G401.6 (cell line): ENCODE measurements at regions not wholly inside any gene's neighbourhood (a gene's known extent, or its start where the extent isn't known, plus 50 kb on each side); places are given as distances from the start of the nearest gene placed in this dataset.
"Not testable (repeated sequence)": the region's sequence is repeated elsewhere in the genome, so short reads cannot be mapped to it uniquely, and the experiment has no call there.

Experiments used
- FAIRE-seq: peaks from 2 replicates; lab custom pipeline; 2012; peaks lifted over from hg19 to GRCh38; lab: Jason Lieb, UNC

DNA sequence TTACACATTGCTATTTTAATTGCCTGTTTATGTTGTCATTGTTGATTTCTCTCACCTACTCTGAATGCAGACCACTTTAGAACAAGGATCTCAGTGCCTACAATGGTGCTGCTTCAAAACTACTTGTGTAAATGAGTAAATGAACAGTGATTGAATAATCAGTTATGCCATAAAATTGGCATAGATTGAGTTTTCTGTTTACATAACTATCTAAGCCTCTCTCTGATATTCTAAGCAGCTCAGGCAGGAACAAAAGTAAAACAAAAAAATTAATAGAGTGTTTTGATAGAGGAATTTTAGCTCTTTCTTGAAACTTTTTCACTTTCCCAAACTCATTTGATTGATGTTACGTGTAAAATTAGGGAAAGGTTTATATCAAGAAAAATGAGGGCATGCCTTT, 232.3 kb upstream of the KITLG start:
- no peak for FAIRE-seq

DNA sequence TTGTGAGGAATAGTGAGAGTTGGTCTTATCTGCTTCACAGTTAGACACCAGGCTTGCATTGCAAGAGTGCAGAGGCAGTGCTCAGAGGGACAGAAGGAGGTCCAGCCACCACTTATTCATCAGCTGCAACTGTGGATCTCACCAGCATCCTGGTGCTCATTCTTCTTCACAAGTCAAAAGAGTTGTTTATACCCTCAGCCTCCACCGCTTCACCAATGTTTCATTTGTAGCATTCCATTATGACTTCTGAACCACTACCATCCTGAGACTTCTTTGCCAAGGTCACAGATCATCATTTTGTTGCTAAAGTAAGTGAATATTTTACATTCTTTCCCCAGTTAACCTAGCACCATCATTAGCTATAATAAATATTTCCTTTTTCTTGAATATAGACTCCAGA, 230.5 kb upstream of the KITLG start:
- FAIRE-seq: no peak

DNA sequence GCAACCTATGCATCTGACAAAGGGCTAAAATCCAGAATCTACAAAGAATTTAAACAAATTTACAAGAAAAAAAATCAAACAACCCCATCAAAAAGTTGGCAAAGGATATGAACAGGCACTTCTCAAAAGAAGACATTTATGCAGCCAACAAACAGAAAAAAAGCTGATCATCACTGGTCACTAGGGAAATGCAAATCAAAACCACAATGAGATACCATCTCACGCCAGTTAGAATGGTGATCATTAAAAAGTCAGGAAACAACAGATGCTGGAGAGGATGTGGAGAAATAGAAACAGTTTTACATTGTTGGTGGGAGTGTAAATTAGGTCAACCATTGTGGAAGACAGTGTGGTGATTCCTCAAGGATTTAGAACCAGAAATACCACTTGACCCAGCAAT, 229.6 kb upstream of the KITLG start:
- FAIRE-seq: not testable (repeated sequence)

DNA sequence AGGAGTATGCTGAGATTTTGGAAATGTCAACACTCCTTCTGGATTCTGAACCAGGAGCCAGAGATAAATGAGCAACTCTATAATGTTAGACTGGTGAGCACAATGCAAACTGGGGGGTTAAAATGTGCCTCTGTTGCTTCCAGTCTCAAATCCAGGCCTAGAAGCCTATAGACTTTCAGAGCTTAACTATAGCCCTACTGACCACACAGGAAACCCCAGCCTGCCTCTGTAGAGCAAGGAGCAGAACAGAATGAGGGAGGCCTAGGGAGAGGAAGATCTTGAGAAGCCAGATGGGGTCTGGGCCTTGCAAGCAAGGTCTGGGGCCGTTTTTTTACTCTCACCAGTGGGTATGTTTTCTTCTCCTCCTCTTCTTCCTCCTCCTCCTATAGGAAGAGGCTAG, 225.4 kb upstream of the KITLG start:
- no peak for FAIRE-seq

DNA sequence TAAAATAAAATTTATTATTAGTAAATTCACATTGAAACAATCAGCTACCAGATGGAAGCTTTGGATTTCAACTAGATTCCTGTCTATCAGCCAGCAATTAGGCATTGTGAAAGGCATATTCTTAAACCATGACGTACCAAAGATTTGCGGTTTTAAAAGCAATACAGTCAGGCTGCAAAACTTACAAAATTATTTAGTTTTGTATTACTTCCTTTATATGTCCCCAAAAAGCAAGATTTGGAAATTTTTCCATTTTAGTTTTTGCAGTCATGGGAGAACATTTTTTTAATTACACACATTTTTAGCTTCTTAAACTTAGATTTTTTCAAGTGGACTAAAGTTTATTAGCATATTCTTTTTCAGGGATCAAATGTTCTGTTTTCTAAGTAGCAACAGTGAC, 225.0 kb upstream of the KITLG start:
- no peak for FAIRE-seq

DNA sequence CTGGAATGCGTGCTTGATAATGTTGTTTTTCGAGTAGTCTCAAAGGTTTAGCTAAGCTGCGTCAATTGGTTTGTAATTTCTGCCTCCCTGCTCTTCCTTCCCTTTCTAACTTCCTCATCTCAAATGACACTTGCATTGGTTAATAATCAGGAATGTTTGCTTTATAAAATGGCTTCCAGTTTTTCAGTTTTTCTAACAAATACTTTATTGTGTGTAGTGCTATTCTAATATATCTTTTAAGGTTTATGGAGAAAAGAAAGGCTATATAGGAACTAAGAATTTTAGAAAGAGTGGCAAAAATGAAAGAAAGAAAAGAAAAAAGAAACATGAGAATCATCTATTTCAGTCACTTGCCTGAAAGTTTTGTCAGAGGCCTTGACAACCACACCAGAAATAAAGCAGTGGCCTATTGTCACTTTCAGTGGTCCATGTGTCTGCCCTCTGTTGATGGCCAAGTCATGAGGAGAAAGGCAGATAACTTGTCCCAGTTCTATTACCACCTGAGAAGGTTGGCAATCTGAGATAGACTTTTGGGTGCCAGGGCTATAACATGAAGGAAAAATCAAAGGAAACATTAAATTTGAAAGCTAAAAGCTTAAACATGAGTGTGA, 221.9 kb upstream of the KITLG start:
- no peak for FAIRE-seq

DNA sequence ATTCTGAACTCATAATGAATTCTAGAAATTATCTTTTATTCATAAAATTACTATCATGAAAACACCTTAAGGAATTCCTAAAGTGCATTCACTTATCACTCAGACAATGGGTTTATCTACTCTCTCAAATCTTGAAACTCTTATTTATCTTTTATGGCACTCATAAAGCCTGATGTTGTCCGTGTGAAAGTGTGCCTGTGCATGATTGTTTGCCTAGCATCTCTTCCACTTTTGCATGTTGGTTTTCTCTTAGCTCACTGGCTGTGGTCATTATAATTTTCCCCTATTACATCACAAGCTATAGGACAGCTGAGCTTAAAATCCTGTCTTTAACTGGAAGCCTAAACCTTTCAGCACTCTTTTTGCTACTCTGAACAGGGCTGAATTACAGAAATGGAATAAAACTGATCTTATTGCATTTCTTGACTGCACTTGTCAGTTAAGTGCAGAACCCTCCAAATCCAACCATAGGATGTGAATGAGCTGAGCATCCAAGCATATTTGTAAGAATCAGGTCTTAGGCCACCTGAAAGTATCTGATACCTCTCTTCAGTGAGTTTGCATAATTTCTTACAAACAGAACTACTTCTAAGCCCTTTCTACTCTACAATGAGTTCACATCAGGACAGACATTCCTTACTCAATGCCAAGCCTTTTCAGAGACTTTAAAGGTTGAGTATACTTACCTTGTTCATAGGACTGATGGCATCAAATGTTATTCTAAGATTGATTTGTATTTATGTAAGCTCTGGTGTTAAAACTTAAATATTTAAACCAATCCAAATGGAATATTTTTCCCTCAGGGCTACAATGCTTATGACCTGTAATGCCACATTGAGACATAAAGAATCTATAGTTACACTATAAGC, 221.2 kb upstream of the KITLG start:
- no peak for FAIRE-seq

DNA sequence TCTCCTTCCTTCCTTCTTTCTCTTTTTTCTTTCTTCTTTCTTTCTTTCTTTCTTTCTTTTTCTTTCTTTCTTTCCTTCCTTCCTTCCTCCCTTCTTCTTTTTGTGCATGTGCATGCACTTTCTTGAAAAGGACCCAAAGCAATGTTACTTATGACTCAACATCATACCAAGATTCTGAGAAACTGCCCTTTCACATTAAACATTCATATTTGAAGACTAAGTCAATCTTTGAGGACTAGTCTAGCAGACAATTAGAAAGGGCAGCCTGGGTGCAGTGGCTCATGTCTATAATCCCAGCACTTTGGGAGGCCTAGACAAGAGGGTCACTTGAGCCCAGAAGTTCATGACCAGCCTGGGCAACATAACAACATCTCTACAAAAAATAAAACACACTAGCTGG, 212.8 kb upstream of the KITLG start:
- FAIRE-seq: no peak

DNA sequence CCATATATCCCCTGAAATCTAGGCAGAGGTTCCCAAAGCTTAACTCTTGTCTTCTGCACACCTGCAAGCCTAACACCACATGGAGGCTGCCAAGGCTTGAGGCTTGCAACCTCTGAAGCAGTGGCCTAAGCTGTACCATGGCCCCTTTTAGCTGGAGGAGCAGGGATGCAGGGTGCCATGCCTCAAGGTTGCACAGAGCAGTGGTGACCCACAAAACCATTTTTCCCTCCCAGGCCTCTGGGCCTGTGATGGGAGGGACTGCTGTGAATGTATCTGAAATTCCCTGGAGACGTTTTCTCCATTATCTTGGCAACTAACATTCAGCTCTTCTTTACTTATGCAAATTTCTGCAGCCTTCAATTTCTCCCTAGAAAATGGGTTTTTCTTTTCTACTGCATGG, 210.0 kb upstream of the KITLG start:
- no peak for FAIRE-seq

DNA sequence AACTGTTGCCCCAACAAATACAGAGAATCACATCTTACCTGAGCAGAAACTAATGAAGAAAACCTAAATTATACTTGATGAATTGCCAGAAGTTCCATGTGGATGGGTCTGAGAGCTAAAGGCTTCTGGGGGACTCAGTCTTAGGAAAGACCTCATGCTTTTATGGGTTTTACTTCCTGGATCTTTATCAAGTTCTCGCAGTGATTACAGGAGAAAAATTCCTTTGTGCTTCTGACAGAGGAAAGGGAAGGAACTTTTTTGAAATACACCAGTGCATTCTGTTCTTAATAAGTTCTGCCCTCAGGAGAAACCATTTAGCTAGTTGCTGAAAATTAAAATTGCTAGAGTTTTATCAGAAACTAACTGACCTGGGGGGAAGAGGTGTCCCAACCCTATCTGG, 203.9 kb upstream of the KITLG start:
- FAIRE-seq: no peak

DNA sequence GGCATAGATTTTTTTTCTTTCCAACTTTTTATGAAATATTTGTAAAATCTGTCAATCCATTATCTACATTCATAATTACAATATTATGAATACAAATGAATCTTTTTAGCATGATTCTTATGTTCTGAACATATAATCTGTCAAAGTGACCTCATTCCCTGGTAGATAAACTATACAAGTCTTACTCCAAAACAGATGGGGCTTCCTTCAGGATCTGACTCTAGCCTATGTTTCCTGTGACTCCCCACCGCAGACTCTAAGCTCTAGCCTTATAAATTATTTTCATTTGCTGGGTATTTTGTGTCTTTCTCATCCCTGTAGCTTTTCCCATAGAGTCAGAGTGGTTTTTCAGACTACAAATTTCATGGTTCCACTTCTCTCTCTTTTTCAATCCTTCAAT, 202.1 kb upstream of the KITLG start:
- FAIRE-seq: no peak

DNA sequence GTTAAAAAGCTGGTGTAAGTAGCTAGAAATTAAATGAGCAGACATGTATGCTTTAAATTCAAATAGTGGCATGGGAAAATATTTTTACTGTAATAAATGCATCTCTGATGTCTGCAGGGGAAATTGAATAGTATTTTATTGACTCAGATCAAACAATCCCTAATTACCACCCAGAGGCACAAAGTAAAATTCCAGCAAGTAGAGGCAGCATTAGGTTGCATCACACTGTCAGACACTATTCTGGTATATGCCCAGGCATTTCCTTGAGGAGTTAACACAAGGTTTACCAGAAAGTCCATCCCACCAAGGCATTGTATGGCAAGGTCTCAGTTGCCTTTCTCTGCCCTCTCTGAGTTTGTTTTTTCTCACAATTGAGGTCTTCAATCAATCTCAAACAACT, 201.6 kb upstream of the KITLG start:
- FAIRE-seq: no peak

DNA sequence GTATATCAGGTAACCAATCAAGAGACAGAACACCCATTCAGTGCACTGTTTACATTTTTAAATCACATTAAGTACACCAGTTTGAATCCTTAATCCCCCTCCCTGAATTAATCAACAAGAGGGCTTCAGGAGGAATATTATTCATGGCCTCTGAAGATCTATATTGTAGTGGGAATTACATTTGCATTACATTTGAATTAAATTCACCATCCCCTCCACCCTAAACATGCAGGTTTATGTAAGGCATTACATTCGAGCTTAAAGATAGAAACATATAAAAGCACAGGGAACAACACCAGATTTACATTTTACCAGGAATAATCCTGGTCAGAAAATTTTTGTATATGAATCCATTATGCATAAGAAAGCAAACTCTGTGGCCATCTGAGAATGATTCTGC, 197.8 kb upstream of the KITLG start:
- no peak for FAIRE-seq

DNA sequence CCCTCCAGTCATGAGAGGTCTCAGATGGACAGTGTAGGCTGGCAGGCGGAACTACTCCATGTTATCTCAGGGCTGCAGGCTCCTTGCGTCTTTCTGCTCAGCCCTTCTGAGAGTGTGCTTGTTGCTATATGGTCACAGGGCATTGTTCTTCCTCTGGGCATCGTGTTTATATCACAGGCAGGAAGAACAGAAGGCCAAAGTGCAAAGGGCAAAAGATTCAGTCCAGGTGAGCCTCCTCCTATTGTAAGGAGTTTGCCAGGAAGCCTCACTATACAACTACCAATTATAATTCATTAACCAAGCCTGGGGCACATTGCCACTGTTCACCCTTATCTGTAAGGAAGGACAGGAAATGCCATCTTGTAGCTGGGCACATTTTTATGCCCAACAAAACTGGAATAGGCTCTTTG, 195.5 kb upstream of the KITLG start:
- no peak for FAIRE-seq

DNA sequence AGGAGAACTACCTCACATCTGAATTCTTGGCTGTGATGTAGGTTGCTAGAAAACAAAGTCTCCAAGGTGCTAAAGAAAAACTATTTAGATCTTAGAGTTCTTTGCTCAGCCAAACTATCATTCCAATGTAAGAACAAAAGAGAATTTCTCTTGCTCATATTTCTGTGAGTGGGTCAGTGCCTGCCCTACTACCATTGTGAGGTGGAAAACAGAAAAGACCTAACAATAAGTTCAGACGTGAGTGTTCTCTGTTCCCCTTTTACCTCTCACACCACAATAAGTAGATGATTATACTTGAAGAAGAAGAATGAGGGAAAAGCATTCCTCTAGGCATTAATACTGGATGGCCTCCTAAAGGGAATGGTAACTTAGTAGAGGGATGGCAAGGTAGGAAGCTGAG, 187.4 kb upstream of the KITLG start:
- no peak for FAIRE-seq

DNA sequence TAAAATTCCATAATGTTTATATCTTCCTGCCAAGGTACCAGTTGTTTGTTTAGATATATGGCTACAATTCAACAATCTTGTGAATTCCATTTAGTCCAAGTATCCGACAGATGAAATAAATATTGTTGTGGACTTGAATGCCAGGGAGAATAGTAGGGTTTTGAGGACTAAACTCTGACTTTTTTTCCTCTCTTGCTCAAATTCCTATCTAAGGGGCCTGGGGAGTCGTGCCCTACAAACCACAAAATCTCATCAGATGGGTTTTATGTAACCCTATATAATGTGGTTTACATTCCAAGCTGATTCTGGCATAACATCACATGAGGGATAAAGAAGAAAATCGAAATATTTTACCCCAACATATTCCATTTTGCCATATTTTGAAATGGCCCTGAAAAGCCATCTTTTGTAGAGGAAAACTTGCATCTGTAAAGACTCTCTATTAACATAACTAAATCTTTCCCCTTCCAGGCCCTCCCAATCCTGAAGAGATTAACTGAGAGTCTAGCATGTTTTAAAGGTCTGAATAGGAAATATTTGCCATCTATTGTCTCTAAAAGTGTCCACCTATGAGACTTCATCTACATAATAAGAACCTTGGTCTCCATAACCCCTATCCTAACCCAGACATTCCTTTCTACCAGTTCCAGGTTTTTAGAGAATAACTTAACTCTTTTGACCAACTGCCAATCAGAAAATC, 184.7 kb upstream of the KITLG start:
- FAIRE-seq: no peak

DNA sequence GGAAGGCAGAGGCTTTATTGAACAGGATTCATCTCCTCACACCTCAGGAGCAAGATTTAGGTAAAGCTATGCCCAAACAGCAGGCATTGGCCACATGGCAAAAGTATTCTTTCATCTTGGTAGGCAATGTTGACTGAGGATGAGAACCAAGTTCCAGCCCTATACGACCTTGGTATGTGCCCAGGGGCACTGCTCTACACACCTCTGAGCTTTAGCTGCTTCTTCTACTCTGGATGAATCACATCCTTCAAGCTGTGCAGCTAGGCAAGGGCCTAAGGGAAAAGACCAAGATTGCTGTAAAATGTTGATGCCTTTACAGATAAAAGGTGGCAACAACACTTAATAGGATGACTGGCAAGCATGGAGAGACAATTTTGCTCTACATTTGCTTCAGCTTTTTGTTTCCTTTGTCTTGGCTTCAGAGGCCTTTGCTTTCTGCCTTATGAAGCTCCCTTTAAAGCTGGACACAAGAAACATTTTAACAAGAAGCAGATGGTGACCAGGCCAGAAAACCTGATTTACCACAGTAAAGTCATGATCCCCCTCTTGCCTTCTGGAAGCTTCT, 183.3 kb upstream of the KITLG start:
- no peak for FAIRE-seq

DNA sequence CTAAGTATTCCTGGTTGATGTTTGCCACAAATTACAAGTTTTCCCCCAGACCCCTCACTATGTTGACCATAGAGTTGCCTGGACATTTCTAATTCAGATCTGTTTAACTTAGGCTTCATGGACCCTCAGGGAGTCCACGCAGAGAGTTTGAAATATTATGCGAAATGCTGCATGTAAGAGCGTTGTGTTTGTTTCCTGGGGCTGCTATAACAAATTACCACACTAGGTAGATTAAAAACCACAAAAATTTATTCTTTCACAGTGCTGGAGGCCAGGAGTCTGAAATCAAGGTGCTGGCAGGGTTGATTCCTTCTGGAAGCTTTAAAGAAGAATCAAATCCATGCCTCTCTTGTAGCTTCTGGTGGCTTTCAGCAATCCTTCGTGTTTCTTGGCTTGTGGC, 177.9 kb upstream of the KITLG start:
- no peak for FAIRE-seq

DNA sequence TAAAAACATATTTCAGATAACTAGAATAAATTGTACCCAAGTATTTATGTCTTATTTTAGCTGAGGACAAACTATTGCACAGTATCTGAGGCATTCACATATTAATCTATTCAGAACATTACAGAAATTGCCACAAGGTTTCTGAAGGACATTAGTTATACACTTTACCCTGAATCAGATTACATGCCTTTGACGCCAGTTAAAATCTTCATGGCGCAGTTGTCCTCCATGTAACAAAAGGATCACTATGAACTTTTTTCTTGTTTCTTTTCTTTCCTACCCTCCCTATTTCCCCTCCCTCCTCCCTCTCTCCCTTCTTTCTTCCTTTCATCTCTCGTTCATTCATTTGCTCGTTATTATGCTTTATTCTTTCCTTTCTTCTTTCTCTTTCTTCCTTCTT, 176.6 kb upstream of the KITLG start:
- no peak for FAIRE-seq

DNA sequence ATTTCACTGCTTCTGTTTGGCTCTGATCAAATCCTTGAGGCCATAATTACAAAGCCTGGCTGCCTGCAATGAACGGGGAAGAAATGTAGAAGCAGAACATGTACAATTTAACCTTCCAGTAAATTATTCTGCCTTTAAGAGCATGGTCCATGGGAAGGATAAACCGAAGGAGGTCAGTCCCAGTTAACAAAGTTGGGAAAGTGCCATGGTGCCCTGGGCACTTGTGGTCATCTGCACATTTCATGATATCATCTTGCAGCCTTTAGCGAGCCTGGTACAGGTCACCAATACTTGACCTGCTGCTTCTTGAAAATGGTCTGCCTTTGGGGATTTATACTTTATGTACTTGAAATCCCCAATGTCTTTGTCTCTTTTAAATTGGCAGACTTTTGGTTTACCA, 175.9 kb upstream of the KITLG start:
- no peak for FAIRE-seq

DNA sequence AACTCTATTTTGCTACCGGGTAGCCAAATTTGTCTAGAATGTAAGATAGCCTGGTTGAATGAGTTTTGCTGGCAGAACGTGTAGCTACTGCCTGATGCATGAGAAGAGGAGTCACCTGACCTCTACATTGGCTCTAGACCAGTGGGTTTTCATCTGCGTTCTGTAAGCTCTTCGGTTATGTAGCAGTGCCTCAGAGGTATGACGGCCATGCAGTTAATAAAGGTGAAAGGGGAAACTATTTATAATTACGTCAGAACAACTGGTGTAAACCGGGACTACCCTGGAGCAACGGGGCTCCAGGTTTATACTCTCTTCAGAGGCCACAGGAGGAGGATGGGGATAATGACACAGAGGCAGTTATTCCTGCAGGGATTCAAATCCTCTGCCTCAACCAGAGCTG, 173.4 kb upstream of the KITLG start:
- FAIRE-seq: no peak

DNA sequence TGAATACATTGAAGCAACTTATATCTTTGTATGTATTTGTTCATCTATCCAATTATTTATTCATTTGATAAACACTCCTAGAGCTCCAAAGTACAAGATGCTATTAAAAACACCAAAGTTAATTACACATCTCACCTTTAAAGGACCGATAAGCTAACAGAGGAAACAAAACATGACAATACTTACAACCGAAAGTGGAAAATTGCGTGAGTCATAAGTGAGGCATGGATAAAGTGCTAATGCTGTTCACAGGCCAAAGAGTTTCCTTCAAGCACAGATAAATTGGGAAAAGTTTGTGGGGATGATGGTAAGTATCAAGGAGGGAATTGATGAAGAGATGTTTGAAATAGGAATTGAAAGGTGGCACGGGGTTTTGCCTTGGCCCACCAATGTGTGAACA, 172.8 kb upstream of the KITLG start:
- FAIRE-seq: no peak

DNA sequence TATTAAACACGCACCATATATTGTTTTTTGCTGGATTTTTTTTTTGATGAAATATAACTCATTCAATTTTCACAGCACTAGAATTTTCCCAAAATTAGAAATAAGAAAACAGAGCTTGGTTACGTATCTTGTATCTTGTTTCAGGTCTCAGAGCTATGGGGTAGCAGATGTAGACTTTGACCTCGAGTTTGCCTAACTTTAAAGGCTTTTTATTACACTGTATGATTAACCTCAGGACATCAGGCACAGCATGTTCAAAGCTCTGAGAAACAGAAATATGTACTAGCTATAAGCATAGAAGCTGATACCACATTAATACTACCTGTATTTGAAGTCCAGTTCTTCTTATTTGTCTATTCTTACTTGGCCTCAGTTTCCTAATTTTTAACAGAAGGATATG, 171.9 kb upstream of the KITLG start:
- no peak for FAIRE-seq
